Stimulated activated CD4-positive, alpha-beta T cell treated with anti-CD3 and anti-CD28 coated beads, Interleukin-4, amount 100 ng/mL, for 1 hour (primary cell): ENCODE measurements at regions not wholly inside any gene's neighbourhood (a gene's known extent, or its start where the extent isn't known, plus 50 kb on each side); places are given as distances from the start of the nearest gene placed in this dataset.
"Not testable (repeated sequence)": the region's sequence is repeated elsewhere in the genome, so short reads cannot be mapped to it uniquely, and the experiment has no call there.

Experiments
- DNase-seq: peaks from one replicate; pipeline ENCODE4 v3.0.0-alpha.2; 2020

GRCh38 chr11:38123673-38124072, 1525.6 kb upstream of the RAG2 start:
- no peak for DNase-seq

- not testable (repeated sequence) for DNase-seq
Observed at GRCh38 chr11:38116616-38117015, 1518.6 kb upstream of the RAG2 start.

- not testable (repeated sequence) for DNase-seq
Observed at GRCh38 chr11:38115381-38115780, 1517.3 kb upstream of the RAG2 start.

GRCh38 chr11:38100836-38101462, 1502.9 kb upstream of the RAG2 start:
- DNase-seq: no peak

- no peak for DNase-seq
Observed at GRCh38 chr11:38095268-38095667, 1497.2 kb upstream of the RAG2 start.

GRCh38 chr11:38089726-38090125, 1491.7 kb upstream of the RAG2 start:
- DNase-seq: no peak

GRCh38 chr11:38060920-38061319, 1462.9 kb upstream of the RAG2 start:
- no peak for DNase-seq

- no peak for DNase-seq
Observed at GRCh38 chr11:38060136-38060535, 1462.1 kb upstream of the RAG2 start.

- DNase-seq: no peak
Observed at GRCh38 chr11:38046571-38047135, 1448.6 kb upstream of the RAG2 start.

GRCh38 chr11:38043060-38043459, 1445.0 kb upstream of the RAG2 start:
- DNase-seq: no peak

GRCh38 chr11:38038777-38039176, 1440.7 kb upstream of the RAG2 start:
- no peak for DNase-seq

- no peak for DNase-seq
Observed at GRCh38 chr11:38019072-38019775, 1421.2 kb upstream of the RAG2 start.

- DNase-seq: no peak
Observed at GRCh38 chr11:38014405-38014804, 1416.4 kb upstream of the RAG2 start.

GRCh38 chr11:38013157-38013556, 1415.1 kb upstream of the RAG2 start:
- DNase-seq: no peak

- no peak for DNase-seq
Observed at GRCh38 chr11:38011496-38011895, 1413.5 kb upstream of the RAG2 start.

GRCh38 chr11:38009932-38010331, 1411.9 kb upstream of the RAG2 start:
- DNase-seq: no peak

GRCh38 chr11:38006466-38006865, 1408.4 kb upstream of the RAG2 start:
- no peak for DNase-seq

GRCh38 chr11:38005597-38005996, 1407.6 kb upstream of the RAG2 start:
- no peak for DNase-seq

GRCh38 chr11:37999171-37999570, 1401.1 kb upstream of the RAG2 start:
- DNase-seq: no peak

- no peak for DNase-seq
Observed at GRCh38 chr11:37995886-37996285, 1397.8 kb upstream of the RAG2 start.

- DNase-seq: no peak
Observed at GRCh38 chr11:37988031-37988430, 1390.0 kb upstream of the RAG2 start.

GRCh38 chr11:37984991-37985390, 1387.0 kb upstream of the RAG2 start:
- no peak for DNase-seq

- DNase-seq: no peak
Observed at GRCh38 chr11:37978647-37979046, 1380.6 kb upstream of the RAG2 start.

- no peak for DNase-seq
Observed at GRCh38 chr11:37973941-37974340, 1375.9 kb upstream of the RAG2 start.

GRCh38 chr11:37972691-37973090, 1374.7 kb upstream of the RAG2 start:
- no peak for DNase-seq
